Cardiac fibroblast (primary cell): ENCODE measurements at regions not wholly inside any gene's neighbourhood (a gene's known extent, or its start where the extent isn't known, plus 50 kb on each side); places are given as distances from the start of the nearest gene placed in this dataset.
"Not testable (repeated sequence)": the region's sequence is repeated elsewhere in the genome, so short reads cannot be mapped to it uniquely, and the experiment has no call there.

ENCODE experiments used
- DNase-seq, 2 donors: peaks; one replicate each; pipeline versions ENCODE4 v3.0.0 to v3.0.0-alpha.2; 2010; ENCODE audit warnings: low read depth in 2 of 2
- H3K4me3 ChIP-seq, 2 donors: replicated peaks in 1 of 2; 1 replicate in 1 of 2; 2 replicates in 1 of 2; pipeline ENCODE4 v1.5.1; 2011; ENCODE audit warnings: low read depth in 2 of 2, low read length in 2 of 2, mild to moderate bottlenecking in 2 of 2, moderate library complexity in 1 of 2
- CTCF ChIP-seq: IDR thresholded peaks from one replicate; pipeline ENCODE4 v1.5.1; 2011; ENCODE audit warnings: low read depth, mild to moderate bottlenecking, low read length, inconsistent platforms

DNA sequence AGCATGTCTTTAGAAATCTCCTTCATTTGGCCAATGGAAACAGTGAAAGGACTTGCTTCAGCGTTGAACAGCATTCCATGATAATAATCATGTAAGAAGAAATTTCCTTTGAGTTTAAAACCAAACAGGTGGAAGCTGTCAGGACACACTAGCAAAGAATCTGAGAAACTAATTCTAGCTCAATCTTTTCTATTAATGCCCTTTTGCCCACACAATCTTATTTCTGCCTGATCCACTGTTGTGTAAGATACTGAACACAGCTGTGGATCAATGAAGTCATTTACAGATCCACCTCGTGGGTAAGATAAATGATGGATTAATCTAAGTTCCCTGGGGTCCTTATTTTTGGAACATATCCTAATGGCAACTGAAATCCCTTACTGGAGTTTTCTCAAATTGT, 536.9 kb upstream of the LMO3 start:
- DNase-seq = no peak
- H3K4me3 ChIP-seq = no peak overlapping the region
- TF ChIP-seq CTCF = no peak

- no peak for TF ChIP-seq CTCF
- no peak overlapping the region for H3K4me3 ChIP-seq
- DNase-seq = no peak
Observed at GRCh38 chr12:17139931-17140330, 534.0 kb upstream of the LMO3 start.

DNA sequence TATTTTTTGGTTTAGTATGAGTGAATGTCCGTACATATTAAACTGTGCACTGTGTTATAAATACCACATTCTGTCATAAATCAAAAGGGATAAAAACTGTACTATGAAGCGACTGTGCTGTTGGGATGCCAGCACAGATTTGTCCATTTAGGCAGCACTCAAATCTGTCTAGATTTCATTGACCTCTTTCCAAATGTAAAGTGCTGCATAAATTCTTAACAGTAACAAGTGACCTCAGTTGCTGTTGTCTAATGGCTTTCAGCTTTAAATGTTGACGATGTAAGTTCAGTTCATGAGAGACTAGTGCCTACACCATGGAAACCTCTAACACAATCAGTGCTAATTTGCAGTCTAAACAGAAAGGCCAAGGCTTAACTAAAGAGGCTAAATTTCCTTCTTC, 531.4 kb upstream of the LMO3 start:
- no peak for TF ChIP-seq CTCF
- H3K4me3 ChIP-seq = no peak overlapping the region
- DNase-seq = no peak

DNA sequence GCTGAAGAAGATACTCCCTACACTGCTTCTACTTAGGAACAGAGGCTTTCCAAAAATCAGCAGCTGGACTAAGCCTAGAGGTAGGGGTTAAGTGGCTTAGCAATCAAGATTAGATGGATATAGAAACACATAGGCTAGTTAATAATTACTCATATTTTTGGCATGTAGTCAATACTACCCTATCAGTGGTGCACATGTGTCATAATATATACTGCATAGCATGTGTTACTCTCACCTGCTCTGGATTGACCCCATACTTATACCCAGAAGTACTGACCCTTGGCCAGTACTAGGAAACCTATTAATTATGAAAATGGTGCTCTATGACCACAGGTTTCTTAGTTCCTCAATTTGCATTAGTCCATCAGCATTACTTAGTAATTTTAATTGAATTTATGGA, 528.4 kb upstream of the LMO3 start:
- DNase-seq = no peak
- no peak overlapping the region for H3K4me3 ChIP-seq
- TF ChIP-seq CTCF = no peak

DNA sequence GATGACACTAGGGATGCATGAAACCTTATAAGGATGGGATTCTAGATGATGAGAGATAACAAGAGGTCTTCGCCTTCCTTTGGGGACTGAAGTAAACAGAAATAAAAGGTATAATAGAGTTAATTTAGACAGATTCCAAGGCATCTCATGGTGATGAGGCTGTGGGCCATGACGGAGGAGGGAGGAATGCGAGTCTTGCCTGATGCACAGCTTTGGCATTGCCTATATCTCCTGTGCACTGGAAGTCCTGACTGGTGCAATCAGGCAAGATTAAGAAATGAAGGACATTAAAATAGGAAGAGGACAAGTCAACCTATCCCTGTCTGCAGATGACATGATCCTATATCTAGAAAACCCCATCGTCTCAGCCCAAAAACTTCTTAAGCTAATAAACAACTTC, 526.4 kb upstream of the LMO3 start:
- no peak overlapping the region for H3K4me3 ChIP-seq
- no peak for DNase-seq
- no peak for TF ChIP-seq CTCF

GRCh38 chr12:17116538-17116937, 510.6 kb upstream of the LMO3 start:
- not testable (repeated sequence) for H3K4me3 ChIP-seq, DNase-seq

- DNase-seq = no peak
- no peak for TF ChIP-seq CTCF
- no peak overlapping the region for H3K4me3 ChIP-seq
Observed at GRCh38 chr12:17110316-17110715, 504.4 kb upstream of the LMO3 start.
